ENCODE measurements at regions not wholly inside any gene's neighbourhood (a gene's known extent, or its start where the extent isn't known, plus 50 kb on each side); places are given as distances from the start of the nearest gene placed in this dataset.

DNA sequence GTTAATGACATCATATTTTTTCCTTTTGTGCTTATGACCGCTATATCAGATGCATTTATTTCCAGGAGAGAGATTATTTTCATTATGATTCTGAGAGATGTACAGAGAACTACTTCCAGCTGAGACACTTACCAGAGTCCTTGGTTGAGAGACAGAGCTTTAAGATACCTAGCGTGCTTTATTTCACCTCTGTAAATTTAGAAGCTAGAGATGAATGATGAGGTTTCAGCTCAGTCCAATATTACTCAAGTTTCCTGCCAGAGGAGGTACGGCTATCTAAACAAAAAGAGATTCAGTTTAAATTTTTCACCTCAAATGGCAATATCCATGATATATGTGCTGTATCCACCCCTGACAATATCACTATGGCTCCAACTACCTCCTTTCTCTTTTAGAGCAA, 182.6 kb upstream of the FAM3C start:
- no peak for DNase-seq (ENCODE audit: low read depth)
- H3K4me3 ChIP-seq (ENCODE audit: low read depth, low read length), result no peak overlapping the region
- TF ChIP-seq, protein P1, sequence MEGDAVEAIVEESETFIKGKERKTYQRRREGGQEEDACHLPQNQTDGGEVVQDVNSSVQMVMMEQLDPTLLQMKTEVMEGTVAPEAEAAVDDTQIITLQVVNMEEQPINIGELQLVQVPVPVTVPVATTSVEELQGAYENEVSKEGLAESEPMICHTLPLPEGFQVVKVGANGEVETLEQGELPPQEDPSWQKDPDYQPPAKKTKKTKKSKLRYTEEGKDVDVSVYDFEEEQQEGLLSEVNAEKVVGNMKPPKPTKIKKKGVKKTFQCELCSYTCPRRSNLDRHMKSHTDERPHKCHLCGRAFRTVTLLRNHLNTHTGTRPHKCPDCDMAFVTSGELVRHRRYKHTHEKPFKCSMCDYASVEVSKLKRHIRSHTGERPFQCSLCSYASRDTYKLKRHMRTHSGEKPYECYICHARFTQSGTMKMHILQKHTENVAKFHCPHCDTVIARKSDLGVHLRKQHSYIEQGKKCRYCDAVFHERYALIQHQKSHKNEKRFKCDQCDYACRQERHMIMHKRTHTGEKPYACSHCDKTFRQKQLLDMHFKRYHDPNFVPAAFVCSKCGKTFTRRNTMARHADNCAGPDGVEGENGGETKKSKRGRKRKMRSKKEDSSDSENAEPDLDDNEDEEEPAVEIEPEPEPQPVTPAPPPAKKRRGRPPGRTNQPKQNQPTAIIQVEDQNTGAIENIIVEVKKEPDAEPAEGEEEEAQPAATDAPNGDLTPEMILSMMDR (IDR thresholded peaks at IDR 0.05; ENCODE audit: insufficient read depth, low read depth, low read length, missing control alignments), result no peak

DNA sequence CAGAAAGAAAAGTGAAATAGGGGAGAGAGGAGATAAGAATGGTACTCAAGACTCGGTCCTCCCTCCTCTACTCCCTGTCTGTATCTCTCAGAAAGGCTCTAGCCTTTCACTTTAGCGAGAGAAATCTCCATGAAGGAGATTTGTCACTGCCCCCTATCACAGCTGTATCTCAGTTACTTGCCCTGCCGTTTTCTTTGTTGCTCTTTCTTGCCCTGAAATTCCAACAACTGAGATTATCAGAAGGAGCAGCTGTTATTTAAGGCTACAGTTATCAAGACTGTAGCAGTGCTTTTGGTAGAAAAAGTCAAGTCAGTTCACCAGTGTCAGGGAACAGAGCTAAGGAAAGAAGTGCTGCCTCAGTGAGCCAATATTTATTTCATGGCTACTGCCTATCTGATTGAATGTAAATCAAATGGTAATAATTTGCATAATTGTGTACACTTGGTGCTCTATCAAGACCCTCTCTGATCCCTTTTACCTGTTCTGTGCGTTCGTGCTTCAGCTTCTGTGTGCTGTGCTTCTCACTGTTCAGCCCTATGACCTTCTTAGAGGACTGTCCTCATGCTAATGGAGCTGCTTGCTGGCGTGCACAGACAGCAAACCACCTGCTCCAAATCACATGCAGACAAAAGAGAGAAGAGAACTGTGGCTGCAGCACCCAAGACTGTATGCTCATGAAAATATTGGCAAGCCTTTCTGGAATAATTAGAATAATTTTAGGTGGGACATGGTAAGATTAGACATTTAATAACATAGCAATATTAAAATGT, 180.2 kb upstream of the FAM3C start:
- DNase-seq (ENCODE audit: low read depth), result no peak
- TF ChIP-seq, protein P1 (IDR thresholded peaks at IDR 0.05; ENCODE audit: insufficient read depth, low read depth, low read length, missing control alignments), result no peak
- no peak overlapping the region for H3K4me3 ChIP-seq (ENCODE audit: low read depth, low read length)

DNA sequence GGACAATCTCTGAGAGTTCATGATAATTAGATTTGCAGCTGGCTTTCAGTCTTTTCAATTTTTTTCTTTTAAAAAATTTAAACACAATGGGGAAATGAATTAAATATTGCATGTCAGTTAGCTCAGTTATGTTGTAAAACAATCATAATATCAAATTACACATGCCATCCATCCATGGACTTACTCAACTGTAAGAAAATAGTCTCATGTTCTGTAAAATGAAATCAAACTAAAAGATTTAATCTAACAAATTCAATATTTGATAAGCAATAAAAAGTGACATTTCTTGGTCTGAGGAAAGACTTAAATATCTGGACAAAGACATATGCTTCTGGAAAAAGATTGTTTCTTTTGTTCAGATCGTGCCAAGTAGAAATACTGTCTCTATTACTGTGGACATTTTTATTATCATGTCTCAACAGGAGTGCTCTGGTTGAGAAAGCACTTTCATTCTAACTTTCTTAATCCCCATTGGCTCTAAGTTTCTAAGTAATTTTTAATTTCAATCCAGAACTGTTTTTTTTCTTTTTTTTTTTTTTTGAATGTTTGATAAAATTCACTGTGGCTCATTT, 179.2 kb upstream of the FAM3C start:
- DNase-seq (ENCODE audit: low read depth), result no peak
- TF ChIP-seq, protein P1 (IDR thresholded peaks at IDR 0.05; ENCODE audit: insufficient read depth, low read depth, low read length, missing control alignments), result no peak
- H3K4me3 ChIP-seq (ENCODE audit: low read depth, low read length), result no peak overlapping the region

DNA sequence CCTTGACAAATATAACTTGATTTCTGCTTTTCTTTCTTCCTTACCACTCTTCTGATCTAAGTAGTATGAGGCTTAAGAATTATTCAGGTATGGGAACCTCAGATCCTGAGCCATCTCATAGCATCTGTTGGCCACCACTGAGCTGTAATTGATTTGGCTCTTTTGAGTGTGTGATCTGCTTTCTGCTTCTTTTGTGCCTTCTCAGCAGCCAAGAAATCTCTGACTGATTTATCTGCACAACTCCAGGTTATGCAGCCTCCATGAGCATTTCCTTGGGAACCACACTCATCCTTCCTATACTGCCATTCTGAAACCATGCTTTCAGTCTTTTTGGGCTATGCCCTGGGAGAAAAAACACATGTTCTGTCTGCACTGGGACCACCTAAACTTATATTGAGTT, 178.0 kb upstream of the FAM3C start:
- DNase-seq (ENCODE audit: low read depth), result no peak
- H3K4me3 ChIP-seq (ENCODE audit: low read depth, low read length), result no peak overlapping the region
- TF ChIP-seq, protein P1 (IDR thresholded peaks at IDR 0.05; ENCODE audit: insufficient read depth, low read depth, low read length, missing control alignments), result no peak

DNA sequence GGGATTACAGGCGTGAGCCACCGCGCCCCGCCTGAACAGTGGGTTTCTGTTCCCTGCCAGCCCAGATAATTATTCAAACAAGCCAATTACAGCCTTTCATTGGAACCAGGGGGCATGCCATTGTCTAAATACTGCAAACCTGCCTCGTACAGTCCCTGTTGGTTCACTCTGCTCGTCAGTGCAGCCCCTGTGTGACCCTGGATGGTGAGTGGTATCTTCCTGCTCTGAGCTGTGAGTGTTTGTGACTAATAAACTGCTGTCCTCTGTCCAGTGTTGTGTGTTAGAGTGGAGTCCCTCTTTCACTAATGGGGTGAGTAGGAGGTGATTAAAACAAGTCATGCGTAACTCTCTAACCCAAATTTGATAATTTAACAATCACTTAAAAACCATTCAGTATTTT, 176.5 kb upstream of the FAM3C start:
- H3K4me3 ChIP-seq (ENCODE audit: low read depth, low read length), result no peak overlapping the region
- TF ChIP-seq, protein P1 (IDR thresholded peaks at IDR 0.05; ENCODE audit: insufficient read depth, low read depth, low read length, missing control alignments), result no peak
- no peak for DNase-seq (ENCODE audit: low read depth)

DNA sequence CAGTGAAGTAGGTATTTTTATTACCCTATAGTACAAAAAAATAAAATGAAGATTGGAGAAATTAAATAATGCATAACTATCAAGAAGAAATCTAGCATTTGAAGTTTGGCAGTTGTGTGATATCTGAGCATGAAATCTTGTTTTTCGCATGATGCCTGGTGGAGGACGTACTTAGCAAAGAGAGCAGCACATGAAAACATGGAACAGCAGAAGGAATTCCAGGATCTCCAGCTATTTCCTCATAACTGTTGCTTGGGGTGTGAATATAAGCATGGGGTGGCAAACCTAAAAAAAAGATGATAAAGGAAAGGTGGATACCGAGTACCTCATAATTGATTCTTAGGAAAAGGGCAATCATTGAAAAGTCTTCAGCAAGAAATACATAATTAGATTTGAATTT, 174.3 kb upstream of the FAM3C start:
- TF ChIP-seq, protein P1 (IDR thresholded peaks at IDR 0.05; ENCODE audit: insufficient read depth, low read depth, low read length, missing control alignments), result no peak
- DNase-seq (ENCODE audit: low read depth), result no peak
- H3K4me3 ChIP-seq (ENCODE audit: low read depth, low read length), result no peak overlapping the region

All from GM12865 (cell line).